GM20000 (cell line): ENCODE measurements at regions not wholly inside any gene's neighbourhood (a gene's known extent, or its start where the extent isn't known, plus 50 kb on each side); places are given as distances from the start of the nearest gene placed in this dataset.
"Not testable (repeated sequence)": the region's sequence is repeated elsewhere in the genome, so short reads cannot be mapped to it uniquely, and the experiment has no call there.

ENCODE experiments used
- DNase-seq: peaks from one replicate; pipeline ENCODE4 v3.0.0; 2012; ENCODE audit warnings: low spot score
- TF ChIP-seq, protein P1 (sequence below): IDR thresholded peaks from 2 replicates; pipeline ENCODE4 v1.5.1; 2012; ENCODE audit warnings: mild to moderate bottlenecking, control low read depth; ENCODE audit errors: extremely low read depth, missing control alignments

DNA sequence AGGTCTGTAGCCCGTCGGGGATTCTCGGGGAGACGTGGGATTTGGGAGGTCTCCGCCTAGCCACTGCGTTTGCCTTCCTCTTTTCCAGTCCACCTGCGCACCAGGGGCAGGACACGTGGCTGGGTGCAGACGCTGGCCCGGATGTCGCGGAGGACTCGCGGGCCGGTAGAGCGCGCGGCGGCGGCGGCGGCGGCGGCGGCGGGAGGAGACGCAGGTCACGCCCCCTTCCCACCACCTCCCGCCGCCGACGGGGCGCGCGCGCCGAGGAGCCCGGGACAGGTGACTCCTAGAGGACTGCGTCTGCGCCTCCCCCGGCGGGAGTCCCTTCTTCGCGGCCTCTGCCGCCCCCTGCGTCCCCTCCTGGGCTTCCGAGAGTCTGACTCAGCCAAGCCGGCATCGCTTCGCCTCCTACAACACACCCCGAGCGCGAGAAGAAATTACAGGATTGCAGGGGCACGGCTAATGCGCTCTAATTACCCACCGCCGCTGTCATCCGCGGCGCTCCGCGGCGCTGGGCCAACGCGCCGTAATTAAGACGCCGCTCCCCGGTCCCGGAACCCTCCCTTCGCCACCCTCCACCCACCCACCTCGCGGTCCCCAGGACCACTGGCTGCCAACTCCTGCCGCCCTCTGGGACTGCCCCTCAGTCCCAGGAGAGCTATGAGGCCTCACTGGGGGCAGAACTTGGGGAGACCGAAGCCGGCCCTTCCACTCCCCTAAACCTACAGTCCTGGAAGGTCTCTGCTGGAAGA, 124.5 kb downstream of the MRPL14 start:
- peak; percentile 82 for DNase-seq

DNA sequence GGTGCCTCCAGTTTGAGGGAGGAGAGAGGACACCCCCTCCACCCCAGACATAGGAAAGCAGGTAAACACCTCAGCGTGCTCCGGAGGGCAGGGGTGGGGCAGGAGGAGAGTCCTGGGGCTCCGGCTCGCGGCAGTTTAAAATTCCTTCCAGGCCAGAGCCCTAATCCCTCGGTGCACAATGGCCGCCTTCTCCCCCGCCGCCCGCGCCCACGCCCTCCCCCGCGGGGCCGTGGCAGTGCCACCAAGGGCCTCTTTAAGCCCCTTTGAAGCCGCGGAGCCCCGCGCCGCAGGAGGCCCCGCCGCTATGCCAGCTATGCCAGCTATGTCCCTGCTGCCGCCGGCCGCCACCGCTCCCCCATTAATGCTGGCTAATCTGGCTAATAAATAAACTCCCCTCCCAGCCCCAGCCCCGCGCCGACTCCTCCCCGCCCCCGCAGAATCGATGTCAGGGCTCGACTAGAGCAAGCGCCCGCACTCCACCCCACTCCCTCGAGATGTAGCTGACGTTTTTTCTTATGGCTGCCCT, 125.1 kb downstream of the MRPL14 start:
- no peak for DNase-seq
- TF ChIP-seq, protein P1, sequence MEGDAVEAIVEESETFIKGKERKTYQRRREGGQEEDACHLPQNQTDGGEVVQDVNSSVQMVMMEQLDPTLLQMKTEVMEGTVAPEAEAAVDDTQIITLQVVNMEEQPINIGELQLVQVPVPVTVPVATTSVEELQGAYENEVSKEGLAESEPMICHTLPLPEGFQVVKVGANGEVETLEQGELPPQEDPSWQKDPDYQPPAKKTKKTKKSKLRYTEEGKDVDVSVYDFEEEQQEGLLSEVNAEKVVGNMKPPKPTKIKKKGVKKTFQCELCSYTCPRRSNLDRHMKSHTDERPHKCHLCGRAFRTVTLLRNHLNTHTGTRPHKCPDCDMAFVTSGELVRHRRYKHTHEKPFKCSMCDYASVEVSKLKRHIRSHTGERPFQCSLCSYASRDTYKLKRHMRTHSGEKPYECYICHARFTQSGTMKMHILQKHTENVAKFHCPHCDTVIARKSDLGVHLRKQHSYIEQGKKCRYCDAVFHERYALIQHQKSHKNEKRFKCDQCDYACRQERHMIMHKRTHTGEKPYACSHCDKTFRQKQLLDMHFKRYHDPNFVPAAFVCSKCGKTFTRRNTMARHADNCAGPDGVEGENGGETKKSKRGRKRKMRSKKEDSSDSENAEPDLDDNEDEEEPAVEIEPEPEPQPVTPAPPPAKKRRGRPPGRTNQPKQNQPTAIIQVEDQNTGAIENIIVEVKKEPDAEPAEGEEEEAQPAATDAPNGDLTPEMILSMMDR = no peak

More for the DNA sequence above, 124.5 kb downstream of the MRPL14 start:
- TF ChIP-seq, protein P1 = peak; percentile 2

DNA sequence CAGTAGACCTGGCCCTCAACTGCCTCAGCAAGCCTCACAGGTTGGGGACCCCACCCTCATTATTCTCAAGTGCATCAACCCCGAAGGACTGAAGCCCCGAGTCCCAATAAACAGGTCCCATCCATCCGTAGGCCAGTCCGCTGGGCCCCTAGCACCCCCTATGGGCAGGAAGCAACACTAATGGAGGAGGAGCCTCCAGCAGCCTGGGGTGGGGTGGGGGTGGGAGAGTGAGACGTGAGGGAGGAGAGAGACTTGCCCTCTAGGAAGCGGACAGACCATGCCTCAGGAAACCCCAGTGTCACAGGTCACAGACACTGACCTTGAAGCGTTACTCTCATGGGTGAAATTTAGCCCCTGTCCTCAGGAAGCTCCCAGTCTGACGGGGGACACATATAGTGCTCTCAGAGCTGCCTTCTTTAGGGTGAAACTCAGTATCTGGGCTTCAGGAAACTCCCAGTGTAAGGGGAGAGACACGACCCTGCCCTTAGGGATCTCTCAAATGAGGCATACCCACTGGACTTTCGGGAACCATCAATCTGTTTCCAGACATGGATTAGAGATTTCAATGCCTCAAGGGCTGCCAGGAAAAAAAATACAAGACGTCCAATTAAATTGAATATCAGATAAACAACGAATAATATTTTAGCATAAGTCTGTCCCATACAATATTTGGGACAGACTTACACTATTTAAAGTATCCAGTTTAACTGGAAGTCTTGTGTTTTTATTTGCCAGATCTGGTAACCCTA, 125.8 kb downstream of the MRPL14 start:
- DNase-seq = peak; percentile 81
- TF ChIP-seq, protein P1 = peak; percentile 47

DNA sequence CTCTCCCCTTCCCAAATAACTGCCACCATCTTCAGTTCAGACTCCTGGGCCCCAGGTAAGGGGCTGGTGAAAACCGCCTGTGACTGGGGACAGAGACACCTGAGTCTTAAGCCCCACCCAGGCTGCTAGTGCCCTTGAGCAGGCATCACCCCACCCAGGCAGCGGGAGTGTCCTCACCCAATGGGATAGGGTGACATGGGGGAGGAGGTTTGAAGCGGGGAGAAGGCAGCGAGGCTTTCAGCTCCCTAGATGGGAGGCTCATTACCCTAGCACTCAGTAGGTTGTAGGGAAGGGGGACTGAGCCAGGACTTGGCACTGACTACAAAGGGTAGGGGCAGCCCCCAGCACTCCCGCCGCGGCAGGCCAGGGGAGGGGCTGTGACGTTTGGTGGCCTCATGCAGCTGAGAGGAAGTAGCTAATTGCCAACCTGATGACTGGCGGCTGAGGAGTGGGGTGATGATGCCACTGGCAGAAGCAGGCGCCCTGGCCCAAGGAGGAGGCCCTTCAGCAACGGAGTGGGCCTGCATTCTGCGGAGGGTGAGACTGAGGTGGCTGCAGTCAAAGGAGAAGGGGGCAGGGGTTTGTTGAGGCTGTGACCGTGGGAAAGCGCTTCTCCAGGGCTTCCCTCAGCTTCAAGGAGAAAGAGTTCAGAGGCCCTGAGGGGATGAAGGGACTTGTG, 126.9 kb downstream of the MRPL14 start:
- peak; percentile 82 for DNase-seq
- TF ChIP-seq, protein P1 = no peak

DNA sequence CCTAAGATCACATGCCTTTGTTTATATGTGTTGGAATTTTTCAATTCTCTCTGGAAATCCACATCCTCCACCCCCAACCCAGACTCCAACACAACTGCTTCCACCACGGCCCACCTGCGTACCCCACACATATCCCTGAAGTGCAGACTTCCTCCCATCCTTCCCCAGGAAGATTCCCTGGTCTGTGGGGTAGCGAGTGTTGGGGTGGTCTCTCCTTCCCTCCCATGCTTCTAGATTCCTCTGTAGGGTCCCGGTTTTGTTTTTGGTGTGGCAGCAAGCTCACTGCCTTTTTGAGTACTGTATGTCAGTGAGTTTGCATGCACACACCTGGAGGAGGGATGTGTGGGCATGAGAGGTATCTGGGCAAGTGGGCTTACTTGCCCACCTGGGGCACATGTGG, 127.6 kb downstream of the MRPL14 start:
- DNase-seq = no peak
- TF ChIP-seq, protein P1 = no peak

DNA sequence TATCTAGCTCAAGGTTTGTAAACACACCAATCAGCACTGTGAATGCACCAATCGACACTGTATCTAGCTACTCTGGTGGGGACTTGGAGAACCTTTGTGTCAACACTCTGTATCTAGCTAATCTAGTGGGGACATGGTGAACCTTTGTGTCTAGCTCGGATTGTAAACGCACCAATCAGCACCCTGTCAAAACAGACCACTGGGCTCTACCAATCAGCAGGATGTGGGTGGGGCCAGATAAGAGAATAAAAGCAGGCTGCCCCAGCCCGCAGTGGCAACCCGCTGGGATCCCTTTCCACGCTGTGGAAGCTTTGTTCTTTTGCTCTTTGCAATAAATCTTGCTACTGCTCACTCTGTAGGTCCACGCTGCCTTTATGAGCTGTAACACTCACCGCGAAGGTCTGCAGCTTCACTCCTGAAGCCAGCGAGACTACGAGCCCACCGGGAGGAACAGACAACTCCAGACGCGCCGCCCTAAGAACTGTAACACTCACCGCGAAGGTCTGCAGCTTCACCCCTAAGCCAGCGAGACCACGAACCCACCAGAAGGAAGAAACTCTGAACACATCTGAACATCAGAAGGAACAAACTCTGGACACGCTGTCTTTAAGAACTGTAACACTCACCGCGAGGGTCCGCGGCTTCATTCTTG, 128.5 kb downstream of the MRPL14 start:
- DNase-seq = not testable (repeated sequence)

DNA sequence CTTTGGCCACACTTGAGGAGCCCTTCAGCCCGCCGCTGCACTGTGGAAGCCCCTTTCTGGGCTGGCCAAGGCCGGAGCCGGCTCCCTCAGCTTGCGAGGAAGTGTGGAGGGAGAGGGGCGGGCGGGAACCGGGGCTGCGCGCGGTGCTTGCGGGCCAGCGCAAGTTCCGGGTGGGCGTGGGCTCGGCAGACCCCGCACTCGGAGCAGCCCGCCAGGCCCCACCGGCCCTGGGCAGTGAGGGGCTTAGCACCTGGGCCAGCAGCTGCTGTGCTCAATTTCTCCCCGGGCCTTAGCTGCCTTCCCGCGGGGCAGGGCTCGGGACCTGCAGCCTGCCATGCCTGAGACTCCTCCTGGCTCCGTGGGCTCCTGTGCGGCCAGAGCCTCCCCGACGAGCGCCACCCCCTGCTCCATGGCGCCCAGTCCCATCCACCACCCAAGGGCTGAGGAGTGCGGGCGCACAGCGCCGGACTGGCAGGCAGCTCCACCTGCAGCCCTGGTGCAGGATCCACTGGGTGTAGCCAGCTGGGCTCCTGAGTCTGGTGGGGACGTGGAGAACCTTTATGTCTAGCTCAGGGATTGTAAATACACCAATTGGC, 129.2 kb downstream of the MRPL14 start:
- DNase-seq = not testable (repeated sequence)
